HepG2 (cell line): ENCODE measurements at regions not wholly inside any gene's neighbourhood (a gene's known extent, or its start where the extent isn't known, plus 50 kb on each side); places are given as distances from the start of the nearest gene placed in this dataset.

ENCODE experiments used
- ATAC-seq: fragments of 200-7000 bp; cut with Tn5 transposase; 3 replicates; pipeline ENCODE4 v1.9.1; 2020; ENCODE audit warnings: mild to moderate bottlenecking, moderate library complexity
- BruUV-seq: library from RNA; stranded (reverse); fragments of 400-500 nt; replicated peaks from 2 replicates; lab custom pipeline; 2021; lab: Mats Ljungman, UMichigan
- CTCF ChIA-PET: fragments of 300-600 bp; formaldehyde crosslinking; extraction: SDS; loops from one replicate; lab custom pipeline; 2021; ENCODE audit warnings: low total read pairs, inconsistent platforms, low intra/inter-chr PET ratio; lab: Yijun Ruan, JAX
- POLR2A ChIA-PET: fragments of 350-600 bp; sonication (Branson Sonifier 250); formaldehyde crosslinking; loops from one replicate; lab custom pipeline; 2020; ENCODE audit warnings: antibody characterized with exemption, inconsistent platforms; lab: Yijun Ruan, JAX
- DNase-seq: peaks from one replicate; pipeline ENCODE4 v3.0.0-alpha.2; 2015; ENCODE audit warnings: low spot score
- FAIRE-seq: peaks from 3 replicates; lab custom pipeline; 2011; peaks lifted over from hg19 to GRCh38; lab: Jason Lieb, UNC
- H2AFZ ChIP-seq: one replicate; pipeline ENCODE4 v1.6.1; 2011; ENCODE audit warnings: low read length, inconsistent platforms
- H3K27ac ChIP-seq: fragments of 300-600 bp; 3 replicates; pipeline ENCODE4 v1.8.0; 2011; ENCODE audit warnings: mixed run types, mild to moderate bottlenecking, mixed read lengths, low read length, inconsistent platforms; ENCODE audit not compliant: insufficient read depth; ENCODE audit errors: extremely low read length
- H3K27me3 ChIP-seq, 2 experiments: fragments of 200-600 bp in 1 of 2; 2 replicates in 1 of 2; 3 replicates in 1 of 2; pipeline versions ENCODE4 v1.6.0 to v1.8.0; 2011; ENCODE audit warnings: low read length in 2 of 2, mild to moderate bottlenecking in 2 of 2, moderate library complexity in 2 of 2, inconsistent platforms in 1 of 2; ENCODE audit not compliant: insufficient read depth in 2 of 2, control insufficient read depth in 1 of 2
- H3K36me3 ChIP-seq, 2 experiments: fragments of 200-600 bp in 1 of 2; replicated peaks in 1 of 2; 2 replicates in 1 of 2; 3 replicates in 1 of 2; pipeline versions ENCODE4 v1.5.1 to v1.8.0; 2011; ENCODE audit warnings: low read length in 2 of 2, inconsistent platforms in 1 of 2; ENCODE audit not compliant: insufficient read depth in 2 of 2, control insufficient read depth in 1 of 2
- H3K4me1 ChIP-seq: 2 replicates; pipeline ENCODE4 v1.5.1; 2012; ENCODE audit warnings: low read length, inconsistent platforms; ENCODE audit not compliant: insufficient read depth
- H3K4me2 ChIP-seq: 2 replicates; pipeline ENCODE4 v1.6.0; 2011; ENCODE audit warnings: low read depth, low read length, inconsistent platforms
- H3K4me3 ChIP-seq, 3 experiments: fragments of 200-600 bp in 1 of 3; sonication (generic), shearing (Covaris generic) in 1 of 3; replicated peaks in 1 of 3; 2 replicates each; pipeline ENCODE4 v1.5.1; 2011 to 2016; ENCODE audit warnings: low read length in 3 of 3, inconsistent platforms in 2 of 3, low read depth in 2 of 3, mild to moderate bottlenecking in 2 of 3, control low read depth in 1 of 3, mixed read lengths in 1 of 3; ENCODE audit not compliant: insufficient read depth in 1 of 3
- H3K79me2 ChIP-seq: one replicate; pipeline ENCODE4 v1.6.1; 2011; ENCODE audit warnings: low read length, inconsistent platforms; ENCODE audit not compliant: insufficient read depth
- H3K9ac ChIP-seq: 2 replicates; pipeline ENCODE4 v1.6.0; 2011; ENCODE audit warnings: mild to moderate bottlenecking, low read depth, low read length, inconsistent platforms; ENCODE audit not compliant: insufficient read depth
- H3K9me3 ChIP-seq: 2 replicates; pipeline ENCODE4 v1.5.1; 2012; ENCODE audit warnings: mild to moderate bottlenecking, low read length
- H4K20me1 ChIP-seq: 2 replicates; pipeline ENCODE4 v1.6.0; 2011; ENCODE audit warnings: inconsistent platforms, mild to moderate bottlenecking, low read length, moderate library complexity; ENCODE audit not compliant: insufficient read depth
- HNRNPH1 ChIP-seq: fragments of 200-400 bp; formaldehyde crosslinking; optimal IDR thresholded peaks from 2 replicates; pipeline ENCODE3; 2017; ENCODE audit warnings: mild to moderate bottlenecking, low read depth, low read length
- HNRNPUL1 ChIP-seq: fragments of 200-400 bp; formaldehyde crosslinking; IDR thresholded peaks from 2 replicates; pipeline ENCODE4 v1.6.1; 2017; ENCODE audit warnings: low read depth, mild to moderate bottlenecking, low read length, moderate library complexity
- MATR3 ChIP-seq: sonication (generic); formaldehyde crosslinking; IDR thresholded peaks from 2 replicates; pipeline ENCODE4 v1.4.0; 2020; ENCODE audit warnings: missing genetic modification reagents
- MEF2D ChIP-seq: sonication (generic); formaldehyde crosslinking; IDR thresholded peaks from 2 replicates; pipeline ENCODE4 v1.5.1; 2020; ENCODE audit warnings: mild to moderate bottlenecking, missing genetic modification reagents
- RBFOX2 ChIP-seq: fragments of 200-400 bp; formaldehyde crosslinking; IDR thresholded peaks from 2 replicates; pipeline ENCODE4 v1.6.1; 2017; ENCODE audit warnings: low read depth, mild to moderate bottlenecking, low read length
- STAG1 ChIP-seq: sonication (generic); formaldehyde crosslinking; IDR thresholded peaks from 2 replicates; pipeline ENCODE4 v1.4.0; 2020; ENCODE audit warnings: missing genetic modification reagents
- TMF1 ChIP-seq: sonication (generic); formaldehyde crosslinking; IDR thresholded peaks from 2 replicates; pipeline ENCODE4 v1.8.1; 2022; ENCODE audit warnings: low read depth, missing genetic modification reagents
- ZC3H4 ChIP-seq: sonication (generic); formaldehyde crosslinking; IDR thresholded peaks from 2 replicates; pipeline ENCODE4 v1.4.0; 2020; ENCODE audit warnings: missing genetic modification reagents, borderline replicate concordance
- ZFP36 ChIP-seq: fragments of 150-350 bp; IDR thresholded peaks from 2 replicates; pipeline ENCODE4 v1.6.1; 2018; ENCODE audit warnings: borderline replicate concordance, low read length, low read depth; ENCODE audit not compliant: partially characterized antibody
- ZNF383 ChIP-seq: sonication (generic); formaldehyde crosslinking; IDR thresholded peaks from 2 replicates; pipeline ENCODE4 v1.4.0; 2020; ENCODE audit warnings: missing genetic modification reagents, mild to moderate bottlenecking, borderline replicate concordance
- ZNF724P ChIP-seq: sonication (generic); formaldehyde crosslinking; IDR thresholded peaks from 2 replicates; pipeline ENCODE4 v1.8.0; 2022; ENCODE audit warnings: missing genetic modification reagents, borderline replicate concordance
- ZNF782 ChIP-seq: sonication (generic); formaldehyde crosslinking; IDR thresholded peaks from 2 replicates; pipeline ENCODE4 v1.4.0; 2020; ENCODE audit warnings: missing genetic modification reagents, mild to moderate bottlenecking, borderline replicate concordance
- ZNF816 ChIP-seq: sonication (generic); formaldehyde crosslinking; IDR thresholded peaks from 2 replicates; pipeline ENCODE4 v1.8.0; 2022; ENCODE audit warnings: missing genetic modification reagents, mild to moderate bottlenecking, borderline replicate concordance
- ZNF878 ChIP-seq: sonication (generic); formaldehyde crosslinking; IDR thresholded peaks from 2 replicates; pipeline ENCODE4 v1.8.1; 2023; ENCODE audit warnings: mild to moderate bottlenecking, missing genetic modification reagents, moderate library complexity
- WGBS: methylation state at CpG from one replicate; pipeline ENCODE4 v1.1.6; 2017; ENCODE audit warnings: low lambda C conversion rate; 5-methylcytosine and 5-hydroxymethylcytosine counted together
- in situ Hi-C: cut with HindIII; loops from 2 replicates; pipeline ENCODE4 v1.10.0; 2017; ENCODE audit warnings: low pct_unique_long_range_greater_than_20kb; ENCODE audit not compliant: extremely low pct_ligation_motif_present
- intact Hi-C: fragments of 100-400 bp; cut with micrococcal nuclease; formaldehyde crosslinking; loops from one replicate; pipeline ENCODE4 v1.10.0; 2022; ENCODE audit not compliant: unreplicated experiment
- TF ChIP-seq, protein P1 (sequence below): sonication (generic); formaldehyde crosslinking; IDR thresholded peaks from 2 replicates; pipeline ENCODE4 v1.5.0; 2020; ENCODE audit warnings: mild to moderate bottlenecking, low read depth, missing genetic modification reagents, borderline replicate concordance
- TF ChIP-seq, protein P2 (sequence below): sonication (generic); formaldehyde crosslinking; IDR thresholded peaks from 2 replicates; pipeline ENCODE4 v1.4.0; 2020; ENCODE audit warnings: mild to moderate bottlenecking, missing genetic modification reagents
- TF ChIP-seq, protein P3 (sequence below): sonication (generic); formaldehyde crosslinking; IDR thresholded peaks from 2 replicates; pipeline ENCODE4 v1.5.0; 2020; ENCODE audit warnings: missing genetic modification reagents
- TF ChIP-seq, protein P4 (sequence below): sonication (generic); formaldehyde crosslinking; IDR thresholded peaks from 2 replicates; pipeline ENCODE4 v1.8.0; 2023; ENCODE audit warnings: mild to moderate bottlenecking, missing genetic modification reagents

DNA sequence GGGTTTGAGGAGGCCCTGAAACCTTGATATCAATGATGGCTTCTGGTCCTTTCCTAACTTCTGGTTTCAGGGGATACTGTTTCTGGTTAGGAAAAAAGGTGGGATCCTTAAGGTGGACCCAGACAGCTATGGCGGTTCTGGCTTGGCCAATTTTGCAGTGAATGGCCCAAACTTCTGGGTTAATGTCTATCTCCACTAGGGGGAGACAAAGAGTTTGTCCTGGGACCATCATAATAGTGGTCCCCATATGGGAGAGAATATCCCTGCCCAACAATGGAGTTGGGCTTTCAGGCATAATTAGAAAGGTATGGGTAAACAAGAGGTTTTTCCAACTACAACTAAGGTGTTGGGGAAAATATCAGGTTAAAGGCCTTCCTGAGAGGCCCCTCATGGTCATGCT is 273.5 kb downstream of the CALCRL start (continued):
- TF ChIP-seq, protein P1, sequence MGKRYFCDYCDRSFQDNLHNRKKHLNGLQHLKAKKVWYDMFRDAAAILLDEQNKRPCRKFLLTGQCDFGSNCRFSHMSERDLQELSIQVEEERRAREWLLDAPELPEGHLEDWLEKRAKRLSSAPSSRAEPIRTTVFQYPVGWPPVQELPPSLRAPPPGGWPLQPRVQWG (CRISPR knock-in tag): no peak
- TF ChIP-seq STAG1 (CRISPR knock-in tag) (peak; percentile 45), ZNF724P (CRISPR knock-in tag) (no peak), ZFP36 (no peak), ZNF816 (CRISPR knock-in tag) (no peak), HNRNPUL1 (no peak)
- TF ChIP-seq, protein P2, sequence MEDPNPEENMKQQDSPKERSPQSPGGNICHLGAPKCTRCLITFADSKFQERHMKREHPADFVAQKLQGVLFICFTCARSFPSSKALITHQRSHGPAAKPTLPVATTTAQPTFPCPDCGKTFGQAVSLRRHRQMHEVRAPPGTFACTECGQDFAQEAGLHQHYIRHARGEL: peak; percentile 78; the same call in 1 of the 2 replicates
- TF ChIP-seq, protein P3, sequence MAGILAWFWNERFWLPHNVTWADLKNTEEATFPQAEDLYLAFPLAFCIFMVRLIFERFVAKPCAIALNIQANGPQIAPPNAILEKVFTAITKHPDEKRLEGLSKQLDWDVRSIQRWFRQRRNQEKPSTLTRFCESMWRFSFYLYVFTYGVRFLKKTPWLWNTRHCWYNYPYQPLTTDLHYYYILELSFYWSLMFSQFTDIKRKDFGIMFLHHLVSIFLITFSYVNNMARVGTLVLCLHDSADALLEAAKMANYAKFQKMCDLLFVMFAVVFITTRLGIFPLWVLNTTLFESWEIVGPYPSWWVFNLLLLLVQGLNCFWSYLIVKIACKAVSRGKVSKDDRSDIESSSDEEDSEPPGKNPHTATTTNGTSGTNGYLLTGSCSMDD: no peak

DNA sequence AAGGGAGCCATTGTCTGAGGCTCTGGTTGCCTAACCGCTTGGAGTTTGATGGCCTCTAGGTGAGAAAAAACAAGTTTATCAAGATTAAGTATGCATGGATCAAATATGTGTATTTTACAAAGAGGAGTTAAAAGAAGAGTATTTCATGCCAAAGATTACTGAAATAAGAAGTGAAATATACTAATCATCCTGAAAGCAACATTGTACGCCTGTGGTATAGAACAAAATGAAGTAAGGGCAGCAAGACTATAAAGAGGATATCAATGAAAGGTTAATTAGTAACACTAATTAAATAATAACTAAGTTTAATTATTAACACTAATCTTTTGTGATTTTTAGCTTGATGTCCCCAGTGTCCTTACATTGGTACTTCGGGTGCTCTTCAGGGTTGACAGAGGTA is 276.7 kb downstream of the CALCRL start:
- whole genome bisulfite sequencing: 18% methylated on average over 3 of the region's 3 CpGs
- H3K4me2 ChIP-seq: no peak overlapping the region
- FAIRE-seq (no peak), DNase-seq (no peak), ATAC-seq (no peak)
- in situ Hi-C loops: no loop called here
- H2AFZ ChIP-seq: no peak overlapping the region
- no TSS peak for BruUV-seq
- no peaks in the 10 kb centered on the region for H3K36me3 ChIP-seq
- no peaks in the 10 kb centered on the region for H3K9me3 ChIP-seq
- no peaks in the 10 kb centered on the region for H4K20me1 ChIP-seq
- H3K27me3 ChIP-seq: no peaks in the 10 kb centered on the region
- no peak overlapping the region for H3K9ac ChIP-seq
- ChIA-PET POLR2A (no interaction called here), CTCF (no interaction called here)
- intact Hi-C loops: no loop called here
- no peak overlapping the region for H3K4me3 ChIP-seq
- no peak overlapping the region for H3K27ac ChIP-seq
- H3K4me1 ChIP-seq: no peaks in the 10 kb centered on the region
- no peaks in the 10 kb centered on the region for H3K79me2 ChIP-seq
- no peak for TF ChIP-seq RBFOX2
- no peak for TF ChIP-seq ZNF782 (CRISPR knock-in tag)
- TF ChIP-seq MATR3: no peak
- TF ChIP-seq MEF2D (CRISPR knock-in tag): no peak
- no peak for TF ChIP-seq ZC3H4 (CRISPR knock-in tag)
- TF ChIP-seq TMF1 (CRISPR knock-in tag): no peak
- TF ChIP-seq, protein P4, sequence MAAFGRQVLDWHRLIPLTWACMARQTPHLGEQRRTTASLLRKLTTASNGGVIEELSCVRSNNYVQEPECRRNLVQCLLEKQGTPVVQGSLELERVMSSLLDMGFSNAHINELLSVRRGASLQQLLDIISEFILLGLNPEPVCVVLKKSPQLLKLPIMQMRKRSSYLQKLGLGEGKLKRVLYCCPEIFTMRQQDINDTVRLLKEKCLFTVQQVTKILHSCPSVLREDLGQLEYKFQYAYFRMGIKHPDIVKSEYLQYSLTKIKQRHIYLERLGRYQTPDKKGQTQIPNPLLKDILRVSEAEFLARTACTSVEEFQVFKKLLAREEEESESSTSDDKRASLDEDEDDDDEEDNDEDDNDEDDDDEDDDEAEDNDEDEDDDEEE: no peak
- no peak for TF ChIP-seq ZNF383 (CRISPR knock-in tag)
- TF ChIP-seq HNRNPH1: no peak
- TF ChIP-seq ZNF878 (CRISPR knock-in tag): no peak
